ENCODE measurements at regions not wholly inside any gene's neighbourhood (a gene's known extent, or its start where the extent isn't known, plus 50 kb on each side); places are given as distances from the start of the nearest gene placed in this dataset.

- Histone ChIP-seq H3K9me3 (ENCODE audit: insufficient read depth, low read depth, low read length) (no peaks in the 10 kb centered on the region), H2BK12ac (ENCODE audit: low read length) (no peak overlapping the region), H3K4me1 (ENCODE audit: control insufficient read depth in 1 of 2, insufficient read depth in 2 of 2, low read length in 2 of 2) (no peaks in the 10 kb centered on the region), H3K36me3 (ENCODE audit: control insufficient read depth in 1 of 2, insufficient read depth in 2 of 2, low read length in 2 of 2) (no peaks in the 10 kb centered on the region), H2BK5ac (ENCODE audit: low read depth, low read length, poor library complexity) (no peak overlapping the region), H3K14ac (ENCODE audit: low read length) (no peak overlapping the region), H4K12ac (ENCODE audit: low read depth, low read length) (no peak overlapping the region), H4K8ac (ENCODE audit: low read depth, low read length) (no peak overlapping the region), H3K23ac (ENCODE audit: low read length) (no peak overlapping the region), H3K27ac (ENCODE audit: low read depth, low read length) (no peak overlapping the region), H4K91ac (ENCODE audit: low read depth, low read length) (no peak overlapping the region), H3K18ac (ENCODE audit: low read length) (no peak overlapping the region), H3K9ac (ENCODE audit: low read length) (no peak overlapping the region), H3K4ac (ENCODE audit: low read depth, low read length) (no peak overlapping the region), H3K79me2 (ENCODE audit: control insufficient read depth, insufficient read depth, low read length, poor library complexity) (no peaks in the 10 kb centered on the region), H3K4me2 (ENCODE audit: low read length) (no peak overlapping the region), H2AFZ (ENCODE audit: insufficient read depth, low read length, poor library complexity) (no peak overlapping the region), H2BK120ac (ENCODE audit: insufficient read depth, low read length, poor library complexity) (no peak overlapping the region), H3K27me3 (ENCODE audit: insufficient read depth, low read length) (no peaks in the 10 kb centered on the region), H2AK5ac (ENCODE audit: low read length) (no peak overlapping the region), H3K79me1 (ENCODE audit: low read length) (no peaks in the 10 kb centered on the region), H3K4me3 (ENCODE audit: low read depth, low read length) (no peak overlapping the region)
- no CpG with 5 or more reads among the region's 4 CpGs for WGBS (ENCODE audit: extremely low coverage, insufficient coverage, insufficient read length)
- DNase-seq: no peak
These were observed 292.3 kb upstream of the ID2 start for GRCh38 chr2:8389431-8390108.

DNA sequence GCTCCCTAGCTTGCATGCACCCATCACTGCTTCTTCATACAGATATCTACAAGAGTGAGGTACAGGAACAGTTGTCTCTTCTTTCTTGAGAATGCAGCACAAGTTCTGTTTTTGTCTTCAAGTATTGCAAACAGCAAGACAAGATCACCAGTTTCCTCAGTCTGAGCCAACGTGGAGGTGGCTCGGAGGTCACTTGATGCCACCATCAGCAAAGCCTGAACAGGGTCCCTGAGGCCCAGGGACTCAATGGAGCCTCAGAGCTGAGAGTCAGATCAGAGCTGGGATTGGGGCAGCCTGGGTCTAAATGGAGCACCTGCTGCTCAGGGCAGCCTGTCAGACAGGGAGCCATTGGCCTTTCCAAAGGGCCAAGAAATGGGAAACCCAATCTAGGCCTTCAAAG lies 290.7 kb upstream of the ID2 start:
- Histone ChIP-seq H2AK5ac (ENCODE audit: low read length) (no peak overlapping the region), H3K23ac (ENCODE audit: low read length) (no peak overlapping the region), H3K9me3 (ENCODE audit: insufficient read depth, low read depth, low read length) (no peaks in the 10 kb centered on the region), H3K27ac (ENCODE audit: low read depth, low read length) (no peak overlapping the region), H3K9ac (ENCODE audit: low read length) (no peak overlapping the region), H3K79me1 (ENCODE audit: low read length) (no peaks in the 10 kb centered on the region), H2BK12ac (ENCODE audit: low read length) (no peak overlapping the region), H2BK5ac (ENCODE audit: low read depth, low read length, poor library complexity) (no peak overlapping the region), H2BK120ac (ENCODE audit: insufficient read depth, low read length, poor library complexity) (no peak overlapping the region), H3K4me1 (ENCODE audit: control insufficient read depth in 1 of 2, insufficient read depth in 2 of 2, low read length in 2 of 2) (no peaks in the 10 kb centered on the region), H3K18ac (ENCODE audit: low read length) (no peak overlapping the region), H3K4me2 (ENCODE audit: low read length) (no peak overlapping the region), H3K4ac (ENCODE audit: low read depth, low read length) (no peak overlapping the region), H4K12ac (ENCODE audit: low read depth, low read length) (no peak overlapping the region), H3K14ac (ENCODE audit: low read length) (no peak overlapping the region), H3K27me3 (ENCODE audit: insufficient read depth, low read length) (no peaks in the 10 kb centered on the region), H2AFZ (ENCODE audit: insufficient read depth, low read length, poor library complexity) (no peak overlapping the region), H3K79me2 (ENCODE audit: control insufficient read depth, insufficient read depth, low read length, poor library complexity) (no peaks in the 10 kb centered on the region), H4K8ac (ENCODE audit: low read depth, low read length) (no peak overlapping the region), H4K91ac (ENCODE audit: low read depth, low read length) (no peak overlapping the region), H3K4me3 (ENCODE audit: low read depth, low read length) (no peak overlapping the region), H3K36me3 (ENCODE audit: control insufficient read depth in 1 of 2, insufficient read depth in 2 of 2, low read length in 2 of 2) (no peaks in the 10 kb centered on the region)
- no peak for DNase-seq
- WGBS (ENCODE audit: extremely low coverage, insufficient coverage, insufficient read length): no CpG with 5 or more reads among the region's 2 CpGs

DNA sequence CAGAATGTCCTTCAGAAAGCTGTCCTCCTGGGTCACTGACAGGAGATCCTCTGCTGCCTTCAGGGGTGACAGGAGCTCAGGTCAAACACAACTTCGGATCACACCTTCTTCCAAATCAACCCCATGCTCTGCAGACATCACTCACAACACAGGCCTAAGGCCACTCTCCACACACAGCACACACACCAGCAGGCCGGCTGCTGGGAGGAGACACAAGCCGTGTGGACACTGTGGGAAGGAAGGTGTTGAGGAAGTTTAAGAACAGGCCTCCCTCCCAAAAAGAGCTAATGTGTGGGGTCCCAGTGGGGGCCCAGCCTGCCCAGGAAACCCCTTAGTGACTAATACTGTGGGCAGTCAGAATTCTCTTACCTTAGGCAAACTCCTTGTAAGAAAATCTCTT lies 290.3 kb upstream of the ID2 start:
- no peaks in the 10 kb centered on the region for H3K9me3 ChIP-seq (ENCODE audit: insufficient read depth, low read depth, low read length)
- no peak overlapping the region for H2BK12ac ChIP-seq (ENCODE audit: low read length)
- no peaks in the 10 kb centered on the region for H3K36me3 ChIP-seq (ENCODE audit: control insufficient read depth in 1 of 2, insufficient read depth in 2 of 2, low read length in 2 of 2)
- no peak overlapping the region for H2BK120ac ChIP-seq (ENCODE audit: insufficient read depth, low read length, poor library complexity)
- no peaks in the 10 kb centered on the region for H3K27me3 ChIP-seq (ENCODE audit: insufficient read depth, low read length)
- no CpG with 5 or more reads among the region's 3 CpGs for WGBS (ENCODE audit: extremely low coverage, insufficient coverage, insufficient read length)
- H3K4ac ChIP-seq (ENCODE audit: low read depth, low read length): no peak overlapping the region
- no peak overlapping the region for H3K23ac ChIP-seq (ENCODE audit: low read length)
- no peak overlapping the region for H3K4me2 ChIP-seq (ENCODE audit: low read length)
- H3K4me3 ChIP-seq (ENCODE audit: low read depth, low read length): no peak overlapping the region
- no peaks in the 10 kb centered on the region for H3K79me2 ChIP-seq (ENCODE audit: control insufficient read depth, insufficient read depth, low read length, poor library complexity)
- H3K27ac ChIP-seq (ENCODE audit: low read depth, low read length): no peak overlapping the region
- no peaks in the 10 kb centered on the region for H3K79me1 ChIP-seq (ENCODE audit: low read length)
- no peak overlapping the region for H2AFZ ChIP-seq (ENCODE audit: insufficient read depth, low read length, poor library complexity)
- no peak overlapping the region for H4K91ac ChIP-seq (ENCODE audit: low read depth, low read length)
- no peaks in the 10 kb centered on the region for H3K4me1 ChIP-seq (ENCODE audit: control insufficient read depth in 1 of 2, insufficient read depth in 2 of 2, low read length in 2 of 2)
- no peak overlapping the region for H2AK5ac ChIP-seq (ENCODE audit: low read length)
- H3K18ac ChIP-seq (ENCODE audit: low read length): no peak overlapping the region
- H3K9ac ChIP-seq (ENCODE audit: low read length): no peak overlapping the region
- H2BK5ac ChIP-seq (ENCODE audit: low read depth, low read length, poor library complexity): no peak overlapping the region
- H4K12ac ChIP-seq (ENCODE audit: low read depth, low read length): no peak overlapping the region
- no peak overlapping the region for H3K14ac ChIP-seq (ENCODE audit: low read length)
- H4K8ac ChIP-seq (ENCODE audit: low read depth, low read length): no peak overlapping the region
- DNase-seq: no peak

DNA sequence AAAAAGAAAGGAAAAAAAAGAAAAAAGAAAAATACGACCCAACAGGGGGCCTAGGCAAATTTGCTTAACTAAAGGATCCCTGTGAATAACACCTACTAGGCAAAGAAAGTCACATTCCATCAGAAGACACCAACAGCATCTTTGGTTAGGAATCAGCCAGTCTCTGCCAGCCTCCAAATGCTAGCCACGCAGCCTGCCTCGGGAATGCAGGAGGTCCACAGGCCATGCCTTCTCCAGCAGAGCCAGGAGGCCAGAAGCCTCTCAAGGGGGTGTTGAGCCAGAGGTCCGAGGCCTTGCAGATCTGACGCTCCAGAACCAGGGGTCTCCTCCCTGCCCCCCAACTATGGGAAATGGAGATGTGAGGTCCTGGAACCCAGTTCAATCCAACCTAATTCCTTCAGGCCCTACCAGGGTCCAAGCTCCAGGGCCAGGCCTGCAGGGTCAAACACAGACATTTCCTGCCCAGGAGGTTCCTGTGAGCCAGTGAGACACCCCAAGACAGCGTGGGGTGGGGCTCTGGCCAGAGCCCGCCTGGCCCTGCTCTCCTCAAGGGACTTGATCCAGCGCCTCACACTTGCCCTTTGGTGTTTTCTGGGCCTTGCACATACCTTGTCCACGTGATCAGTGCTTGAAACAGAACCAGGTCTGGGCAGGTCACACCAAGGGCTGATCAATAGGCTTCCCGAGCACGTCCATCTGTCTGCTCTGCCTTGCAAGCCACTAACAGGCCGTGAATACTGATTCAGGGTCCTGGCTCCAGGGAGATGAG lies 289.6 kb upstream of the ID2 start:
- H2BK120ac ChIP-seq (ENCODE audit: insufficient read depth, low read length, poor library complexity): no peak overlapping the region
- H2AK5ac ChIP-seq (ENCODE audit: low read length): no peak overlapping the region
- H3K14ac ChIP-seq (ENCODE audit: low read length): no peak overlapping the region
- H3K4ac ChIP-seq (ENCODE audit: low read depth, low read length): no peak overlapping the region
- DNase-seq: no peak
- no peak overlapping the region for H4K12ac ChIP-seq (ENCODE audit: low read depth, low read length)
- H2AFZ ChIP-seq (ENCODE audit: insufficient read depth, low read length, poor library complexity): no peak overlapping the region
- no peaks in the 10 kb centered on the region for H3K36me3 ChIP-seq (ENCODE audit: control insufficient read depth in 1 of 2, insufficient read depth in 2 of 2, low read length in 2 of 2)
- no peak overlapping the region for H3K18ac ChIP-seq (ENCODE audit: low read length)
- H3K79me1 ChIP-seq (ENCODE audit: low read length): no peaks in the 10 kb centered on the region
- H3K9me3 ChIP-seq (ENCODE audit: insufficient read depth, low read depth, low read length): no peaks in the 10 kb centered on the region
- no peak overlapping the region for H4K8ac ChIP-seq (ENCODE audit: low read depth, low read length)
- no peak overlapping the region for H3K4me3 ChIP-seq (ENCODE audit: low read depth, low read length)
- no peak overlapping the region for H3K27ac ChIP-seq (ENCODE audit: low read depth, low read length)
- H4K91ac ChIP-seq (ENCODE audit: low read depth, low read length): no peak overlapping the region
- no peak overlapping the region for H2BK5ac ChIP-seq (ENCODE audit: low read depth, low read length, poor library complexity)
- H3K79me2 ChIP-seq (ENCODE audit: control insufficient read depth, insufficient read depth, low read length, poor library complexity): no peaks in the 10 kb centered on the region
- H3K27me3 ChIP-seq (ENCODE audit: insufficient read depth, low read length): no peaks in the 10 kb centered on the region
- no peak overlapping the region for H3K23ac ChIP-seq (ENCODE audit: low read length)
- no CpG with 5 or more reads among the region's 12 CpGs for WGBS (ENCODE audit: extremely low coverage, insufficient coverage, insufficient read length)
- no peak overlapping the region for H2BK12ac ChIP-seq (ENCODE audit: low read length)
- H3K9ac ChIP-seq (ENCODE audit: low read length): no peak overlapping the region
- no peak overlapping the region for H3K4me2 ChIP-seq (ENCODE audit: low read length)
- H3K4me1 ChIP-seq (ENCODE audit: control insufficient read depth in 1 of 2, insufficient read depth in 2 of 2, low read length in 2 of 2): no peaks in the 10 kb centered on the region

Measured in trophoblast cell (in vitro differentiated cells and primary cell).